Fibroblast of lung (primary cell): ENCODE measurements at regions not wholly inside any gene's neighbourhood (a gene's known extent, or its start where the extent isn't known, plus 50 kb on each side); places are given as distances from the start of the nearest gene placed in this dataset.

Experiments
- DNase-seq, 2 donors: peaks; one replicate each; pipeline versions ENCODE4 v3.0.0 to v3.0.0-alpha.2; 2010; ENCODE audit warnings: low read depth in 2 of 2
- H2AFZ ChIP-seq: 2 replicates; pipeline ENCODE4 v1.5.1; 2012; ENCODE audit warnings: low read length, control low read depth, inconsistent platforms
- H3K27ac ChIP-seq: 2 replicates; pipeline ENCODE4 v1.5.1; 2011; ENCODE audit warnings: low read length, control low read depth; ENCODE audit not compliant: insufficient read depth
- H3K27me3 ChIP-seq: 2 replicates; pipeline ENCODE4 v1.5.1; 2011; ENCODE audit warnings: mild to moderate bottlenecking, low read length; ENCODE audit not compliant: control insufficient read depth, insufficient read depth
- H3K36me3 ChIP-seq: 2 replicates; pipeline ENCODE4 v1.5.1; 2011; ENCODE audit warnings: low read length; ENCODE audit not compliant: control insufficient read depth, insufficient read depth
- H3K4me1 ChIP-seq: 2 replicates; pipeline ENCODE4 v1.5.1; 2011; ENCODE audit warnings: low read length; ENCODE audit not compliant: control insufficient read depth, insufficient read depth; ENCODE audit errors: extremely low read depth
- H3K4me2 ChIP-seq: 2 replicates; pipeline ENCODE4 v1.5.1; 2011; ENCODE audit warnings: low read length, control low read depth; ENCODE audit not compliant: insufficient read depth; ENCODE audit errors: extremely low read depth
- H3K4me3 ChIP-seq, 4 experiments: fragments of 200-600 bp in 1 of 4; sonication (generic) in 1 of 4; replicated peaks in 1 of 4; 2 replicates each; pipeline ENCODE4 v1.5.1; 2011 to 2016; ENCODE audit warnings: low read length in 4 of 4, low read depth in 3 of 4, mild to moderate bottlenecking in 3 of 4, control low read depth in 2 of 4, inconsistent platforms in 1 of 4, mixed read lengths in 1 of 4; ENCODE audit not compliant: insufficient read depth in 1 of 4; ENCODE audit errors: control extremely low read depth in 1 of 4
- H3K79me2 ChIP-seq: 2 replicates; pipeline ENCODE4 v1.5.1; 2012; ENCODE audit warnings: mild to moderate bottlenecking, low read length, inconsistent platforms; ENCODE audit not compliant: control insufficient read depth, insufficient read depth
- H3K9ac ChIP-seq: 2 replicates; pipeline ENCODE4 v1.5.1; 2011; ENCODE audit warnings: mild to moderate bottlenecking, low read length, control low read depth; ENCODE audit not compliant: insufficient read depth
- H3K9me3 ChIP-seq: 2 replicates; pipeline ENCODE4 v1.5.1; 2012; ENCODE audit warnings: low read depth, low read length; ENCODE audit not compliant: control insufficient read depth, insufficient read depth
- H4K20me1 ChIP-seq: 2 replicates; pipeline ENCODE4 v1.5.1; 2011; ENCODE audit warnings: low read length; ENCODE audit not compliant: control insufficient read depth, insufficient read depth; ENCODE audit errors: extremely low read depth
- EZH2 ChIP-seq: IDR thresholded peaks from 2 replicates; pipeline ENCODE4 v1.5.1; 2012; ENCODE audit warnings: low read length, control low read depth, mild to moderate bottlenecking; ENCODE audit errors: missing control alignments
- TF ChIP-seq, protein P1 (sequence below), 2 donors: IDR thresholded peaks in 1 of 2; conservative IDR thresholded peaks in 1 of 2; 1 replicate in 1 of 2; 2 replicates in 1 of 2; pipeline ENCODE4 v1.5.1; 2011 to 2012; ENCODE audit warnings: low read length in 2 of 2, control low read depth in 1 of 2, inconsistent platforms in 1 of 2, low read depth in 1 of 2, mild to moderate bottlenecking in 1 of 2

DNA sequence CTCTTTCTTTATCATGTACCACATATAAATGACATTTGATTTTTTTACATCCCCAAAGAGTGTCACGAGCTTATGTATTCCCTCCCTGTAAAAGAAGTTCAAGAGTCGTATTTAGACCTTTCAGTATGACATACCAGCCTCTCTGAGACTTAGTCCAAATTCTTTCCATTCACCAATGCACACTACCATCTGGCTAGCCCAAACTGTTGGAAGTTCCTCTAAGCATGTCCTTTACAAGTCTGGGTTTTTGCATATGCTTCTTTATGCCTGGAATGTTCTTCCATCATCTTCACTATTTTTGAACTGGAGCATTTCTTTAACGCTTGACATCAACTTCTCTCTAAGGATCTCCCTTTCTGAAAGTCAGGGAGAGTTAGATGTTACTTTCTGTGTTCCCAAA lies 68.5 kb upstream of the RGS6 start:
- Histone ChIP-seq H2AFZ (no peak overlapping the region), H3K4me1 (no peaks in the 10 kb centered on the region), H3K9me3 (no peaks in the 10 kb centered on the region), H3K27ac (no peak overlapping the region), H3K9ac (no peak overlapping the region), H3K27me3 (no peaks in the 10 kb centered on the region), H3K36me3 (no peaks in the 10 kb centered on the region), H3K79me2 (no peaks in the 10 kb centered on the region), H3K4me3 (no peak overlapping the region), H4K20me1 (no peaks in the 10 kb centered on the region), H3K4me2 (no peak overlapping the region)
- no peak for DNase-seq
- no peak for TF ChIP-seq EZH2
- TF ChIP-seq, protein P1, sequence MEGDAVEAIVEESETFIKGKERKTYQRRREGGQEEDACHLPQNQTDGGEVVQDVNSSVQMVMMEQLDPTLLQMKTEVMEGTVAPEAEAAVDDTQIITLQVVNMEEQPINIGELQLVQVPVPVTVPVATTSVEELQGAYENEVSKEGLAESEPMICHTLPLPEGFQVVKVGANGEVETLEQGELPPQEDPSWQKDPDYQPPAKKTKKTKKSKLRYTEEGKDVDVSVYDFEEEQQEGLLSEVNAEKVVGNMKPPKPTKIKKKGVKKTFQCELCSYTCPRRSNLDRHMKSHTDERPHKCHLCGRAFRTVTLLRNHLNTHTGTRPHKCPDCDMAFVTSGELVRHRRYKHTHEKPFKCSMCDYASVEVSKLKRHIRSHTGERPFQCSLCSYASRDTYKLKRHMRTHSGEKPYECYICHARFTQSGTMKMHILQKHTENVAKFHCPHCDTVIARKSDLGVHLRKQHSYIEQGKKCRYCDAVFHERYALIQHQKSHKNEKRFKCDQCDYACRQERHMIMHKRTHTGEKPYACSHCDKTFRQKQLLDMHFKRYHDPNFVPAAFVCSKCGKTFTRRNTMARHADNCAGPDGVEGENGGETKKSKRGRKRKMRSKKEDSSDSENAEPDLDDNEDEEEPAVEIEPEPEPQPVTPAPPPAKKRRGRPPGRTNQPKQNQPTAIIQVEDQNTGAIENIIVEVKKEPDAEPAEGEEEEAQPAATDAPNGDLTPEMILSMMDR (conservative IDR thresholded peaks at IDR 0.05 in 1 of 2, IDR thresholded peaks at IDR 0.05 in 1 of 2; ENCODE audit: low read depth in 1 of 2, low read length in 2 of 2): no peak
